CD4-positive, alpha-beta T cell (primary cell): ENCODE measurements at regions not wholly inside any gene's neighbourhood (a gene's known extent, or its start where the extent isn't known, plus 50 kb on each side); places are given as distances from the start of the nearest gene placed in this dataset.

ENCODE experiments used
- ATAC-seq: fragments of 200-7000 bp; cut with Tn5 transposase; one replicate; pipeline ENCODE4 v1.10.0; 2022; ENCODE audit warnings: mild to moderate bottlenecking; ENCODE audit not compliant: poor library complexity
- CTCF ChIA-PET: fragments of 350-600 bp; sonication (Branson Sonifier 250); formaldehyde crosslinking; loops from one replicate; lab custom pipeline; 2021; ENCODE audit warnings: antibody characterized with exemption, inconsistent platforms; lab: Charles Lee
- POLR2A ChIA-PET: fragments of 350-600 bp; sonication (Branson Sonifier 250); formaldehyde crosslinking; loops from one replicate; lab custom pipeline; 2021; ENCODE audit warnings: antibody characterized with exemption, inconsistent platforms; lab: Charles Lee
- DNase-seq, 14 experiments: peaks; one replicate each; pipeline ENCODE4 v3.0.0-alpha.2; 2013 to 2020; ENCODE audit warnings: mixed read lengths in 2 of 14
- H3K27ac ChIP-seq, 2 donors: one replicate each; pipeline versions ENCODE4 v1.5.1 to v1.7.0; 2013; ENCODE audit warnings: low read length in 2 of 2, low read depth in 1 of 2, mild to moderate bottlenecking in 1 of 2
- H3K27me3 ChIP-seq, 2 experiments: 1 replicate in 1 of 2; 2 replicates in 1 of 2; pipeline versions ENCODE4 v1.6.1 to v1.7.0; 2013; ENCODE audit warnings: low read length in 2 of 2, control low read depth in 1 of 2, mild to moderate bottlenecking in 1 of 2, moderate library complexity in 1 of 2; ENCODE audit not compliant: insufficient read depth in 2 of 2, control insufficient read depth in 1 of 2
- H3K36me3 ChIP-seq: one replicate; pipeline ENCODE4 v1.6.1; 2013; ENCODE audit warnings: low read length, control low read depth; ENCODE audit not compliant: insufficient read depth
- H3K4me1 ChIP-seq: one replicate; pipeline ENCODE4 v1.6.1; 2013; ENCODE audit warnings: low read length, control low read depth; ENCODE audit not compliant: insufficient read depth
- H3K4me3 ChIP-seq: one replicate; pipeline ENCODE4 v1.5.1; 2013; ENCODE audit warnings: mild to moderate bottlenecking, low read length, moderate library complexity
- H3K9me3 ChIP-seq, 2 experiments: 1 replicate in 1 of 2; 2 replicates in 1 of 2; pipeline versions ENCODE4 v1.6.1 to v1.7.0; 2013; ENCODE audit warnings: low read length in 2 of 2, mild to moderate bottlenecking in 2 of 2, control low read depth in 1 of 2, moderate library complexity in 1 of 2; ENCODE audit not compliant: control insufficient read depth in 1 of 2, insufficient read depth in 1 of 2
- H3K27ac Mint-ChIP-seq: one replicate; pipeline ENCODE4 v1.8.0; 2020; ENCODE audit warnings: mixed read lengths
- H3K27me3 Mint-ChIP-seq: one replicate; pipeline ENCODE4 v1.8.0; 2021; ENCODE audit warnings: mixed read lengths
- H3K36me3 Mint-ChIP-seq: one replicate; pipeline ENCODE4 v1.8.0; 2021; ENCODE audit warnings: low read depth, mixed read lengths
- H3K4me1 Mint-ChIP-seq: one replicate; pipeline ENCODE4 v1.8.0; 2021; ENCODE audit warnings: low read depth, mixed read lengths
- H3K4me3 Mint-ChIP-seq: one replicate; pipeline ENCODE4 v1.8.0; 2020; ENCODE audit warnings: mild to moderate bottlenecking, mixed read lengths
- H3K9me3 Mint-ChIP-seq: one replicate; pipeline ENCODE4 v1.8.0; 2020; ENCODE audit warnings: mixed read lengths
- CTCF ChIP-seq: fragments of 200-600 bp; IDR thresholded peaks from one replicate; pipeline ENCODE4 v1.8.0; 2022; ENCODE audit warnings: antibody characterized with exemption, mild to moderate bottlenecking
- intact Hi-C, 2 experiments: fragments of 100-400 bp; cut with DNase I in 1 of 2; cut with micrococcal nuclease in 1 of 2; formaldehyde crosslinking; loops; one replicate each; pipeline versions ENCODE4 v1.15.1 to v1.9.0; 2023 to 2025; cut with DNase I, micrococcal nuclease

- H3K27ac Mint-ChIP-seq = no peak overlapping the region
- H3K9me3 ChIP-seq = no peaks in the 10 kb centered on the region
- DNase-seq (no peak), ATAC-seq (no peak)
- CTCF ChIA-PET = no interaction called here
- no peaks in the 10 kb centered on the region for H3K36me3 ChIP-seq
- H3K4me1 Mint-ChIP-seq = peaks cover 5% of the 10 kb centered on the region
- POLR2A ChIA-PET = no interaction called here
- H3K4me3 ChIP-seq = no peak overlapping the region
- intact Hi-C loops = no loop called here
- TF ChIP-seq CTCF = no peak
- no peaks in the 10 kb centered on the region for H3K9me3 Mint-ChIP-seq
- H3K27me3 ChIP-seq = no peaks in the 10 kb centered on the region
- H3K4me3 Mint-ChIP-seq = no peak overlapping the region
- H3K27me3 Mint-ChIP-seq = no peaks in the 10 kb centered on the region
- no peaks in the 10 kb centered on the region for H3K36me3 Mint-ChIP-seq
- H3K27ac ChIP-seq = no peak overlapping the region
- no peaks in the 10 kb centered on the region for H3K4me1 ChIP-seq
Measured at GRCh38 chr1:222372221-222372620, 175.7 kb downstream of the HHIPL2 start.

GRCh38 chr1:222370913-222371675 is 176.8 kb downstream of the HHIPL2 start:
- DNase-seq (no peak), ATAC-seq (no peak)
- Histone ChIP-seq H3K9me3 (no peaks in the 10 kb centered on the region), H3K36me3 (no peaks in the 10 kb centered on the region), H3K4me3 (no peak overlapping the region), H3K27ac (no peak overlapping the region), H3K27me3 (no peaks in the 10 kb centered on the region), H3K4me1 (no peaks in the 10 kb centered on the region)
- Mint-ChIP-seq H3K4me3 (no peak overlapping the region), H3K27ac (no peak overlapping the region), H3K4me1 (peaks cover 5% of the 10 kb centered on the region), H3K36me3 (no peaks in the 10 kb centered on the region), H3K9me3 (no peaks in the 10 kb centered on the region), H3K27me3 (no peaks in the 10 kb centered on the region)
- POLR2A ChIA-PET = no interaction called here
- intact Hi-C loops = no loop called here
- CTCF ChIA-PET = no interaction called here
- no peak for TF ChIP-seq CTCF

GRCh38 chr1:222370081-222370912 is 177.6 kb downstream of the HHIPL2 start:
- ChIA-PET POLR2A (no interaction called here), CTCF (no interaction called here)
- Mint-ChIP-seq H3K27me3 (no peaks in the 10 kb centered on the region), H3K4me1 (peaks cover 5% of the 10 kb centered on the region), H3K27ac (no peak overlapping the region), H3K4me3 (no peak overlapping the region), H3K36me3 (no peaks in the 10 kb centered on the region), H3K9me3 (no peaks in the 10 kb centered on the region)
- Histone ChIP-seq H3K4me3 (no peak overlapping the region), H3K27me3 (no peaks in the 10 kb centered on the region), H3K27ac (no peak overlapping the region), H3K9me3 (no peaks in the 10 kb centered on the region), H3K4me1 (no peaks in the 10 kb centered on the region), H3K36me3 (no peaks in the 10 kb centered on the region)
- TF ChIP-seq CTCF = no peak
- intact Hi-C loops = no loop called here
- DNase-seq = no peak
- no peak for ATAC-seq
